H9 (cell line): ENCODE measurements at regions not wholly inside any gene's neighbourhood (a gene's known extent, or its start where the extent isn't known, plus 50 kb on each side); places are given as distances from the start of the nearest gene placed in this dataset.

ENCODE experiments used
- DNase-seq: peaks from one replicate; pipeline ENCODE4 v3.0.0-alpha.2; 2017
- H2AFZ ChIP-seq: one replicate; pipeline ENCODE4 v1.6.1; 2013; ENCODE audit warnings: mild to moderate bottlenecking, low read length, control low read depth, moderate library complexity
- H2AK5ac ChIP-seq: 2 replicates; pipeline ENCODE4 v1.6.1; 2013; ENCODE audit warnings: low read length, control low read depth, mixed read lengths; ENCODE audit not compliant: insufficient read length
- H2BK120ac ChIP-seq: one replicate; pipeline ENCODE4 v1.6.1; 2013; ENCODE audit warnings: low read depth, mild to moderate bottlenecking, low read length, control low read depth, inconsistent platforms; ENCODE audit not compliant: poor library complexity, severe bottlenecking
- H2BK12ac ChIP-seq: 2 replicates; pipeline ENCODE4 v1.6.1; 2013; ENCODE audit warnings: low read length, control low read depth, mixed read lengths, low read depth; ENCODE audit not compliant: insufficient read length
- H2BK15ac ChIP-seq: 2 replicates; pipeline ENCODE4 v1.6.1; 2013; ENCODE audit warnings: low read depth, low read length, control low read depth
- H2BK20ac ChIP-seq: one replicate; pipeline ENCODE4 v1.6.1; 2013; ENCODE audit warnings: low read depth, mild to moderate bottlenecking, low read length, control low read depth, inconsistent platforms; ENCODE audit not compliant: poor library complexity, severe bottlenecking
- H2BK5ac ChIP-seq: 2 replicates; pipeline ENCODE4 v1.6.1; 2013; ENCODE audit warnings: low read length, control low read depth, mixed read lengths; ENCODE audit not compliant: insufficient read length
- H3K14ac ChIP-seq: 2 replicates; pipeline ENCODE4 v1.6.1; 2013; ENCODE audit warnings: low read length, control low read depth; ENCODE audit not compliant: insufficient read depth
- H3K18ac ChIP-seq: 2 replicates; pipeline ENCODE4 v1.6.1; 2013; ENCODE audit warnings: low read depth, mild to moderate bottlenecking, mixed read lengths, low read length, control low read depth; ENCODE audit not compliant: insufficient read length
- H3K23ac ChIP-seq: 2 replicates; pipeline ENCODE4 v1.6.1; 2013; ENCODE audit warnings: low read length, control low read depth, mixed read lengths, low read depth; ENCODE audit not compliant: insufficient read length
- H3K23me2 ChIP-seq: 2 replicates; pipeline ENCODE4 v1.6.1; 2013; ENCODE audit warnings: low read depth, mild to moderate bottlenecking, mixed read lengths, low read length, control low read depth; ENCODE audit not compliant: insufficient read length, poor library complexity, severe bottlenecking
- H3K27ac ChIP-seq: 2 replicates; pipeline ENCODE4 v1.5.1; 2013; ENCODE audit warnings: low read length, control low read depth, mixed read lengths, low read depth; ENCODE audit not compliant: insufficient read length
- H3K27me3 ChIP-seq: 2 replicates; pipeline ENCODE4 v1.6.1; 2013; ENCODE audit warnings: low read length, control low read depth, inconsistent platforms; ENCODE audit not compliant: insufficient read depth
- H3K4ac ChIP-seq: 2 replicates; pipeline ENCODE4 v1.6.1; 2013; ENCODE audit warnings: low read depth, mild to moderate bottlenecking, control low read depth, inconsistent platforms, low read length, moderate library complexity
- H3K4me1 ChIP-seq: 2 replicates; pipeline ENCODE4 v1.6.1; 2013; ENCODE audit warnings: low read length, control low read depth, inconsistent platforms; ENCODE audit not compliant: insufficient read depth
- H3K4me2 ChIP-seq: 2 replicates; pipeline ENCODE4 v1.6.1; 2013; ENCODE audit warnings: low read length, control low read depth, mixed read lengths; ENCODE audit not compliant: insufficient read length, insufficient read depth
- H3K56ac ChIP-seq: 2 replicates; pipeline ENCODE4 v1.6.1; 2013; ENCODE audit warnings: low read depth, mild to moderate bottlenecking, mixed read lengths, low read length, control low read depth; ENCODE audit not compliant: insufficient read length
- H3K79me1 ChIP-seq: 2 replicates; pipeline ENCODE4 v1.6.1; 2013; ENCODE audit warnings: low read depth, mild to moderate bottlenecking, moderate library complexity, low read length, control low read depth, inconsistent platforms; ENCODE audit not compliant: insufficient read depth, poor library complexity, severe bottlenecking
- H3K79me2 ChIP-seq: 2 replicates; pipeline ENCODE4 v1.6.1; 2013; ENCODE audit warnings: low read length, control low read depth, inconsistent platforms; ENCODE audit not compliant: insufficient read depth
- H3K9ac ChIP-seq: 2 replicates; pipeline ENCODE4 v1.6.1; 2013; ENCODE audit warnings: low read length, control low read depth, mixed read lengths; ENCODE audit not compliant: insufficient read length; ENCODE audit errors: extremely low read depth
- H3K9me3 ChIP-seq: one replicate; pipeline ENCODE4 v1.6.1; 2013; ENCODE audit warnings: low read depth, low read length, inconsistent platforms; ENCODE audit not compliant: control insufficient read depth
- H3T11ph ChIP-seq: one replicate; pipeline ENCODE4 v1.6.1; 2013; ENCODE audit warnings: mild to moderate bottlenecking, low read length, control low read depth, inconsistent platforms
- H4K20me1 ChIP-seq: one replicate; pipeline ENCODE4 v1.6.1; 2013; ENCODE audit not compliant: control insufficient read depth, insufficient read length, insufficient read depth
- H4K5ac ChIP-seq: 2 replicates; pipeline ENCODE4 v1.6.1; 2013; ENCODE audit warnings: low read depth, mild to moderate bottlenecking, mixed read lengths, low read length, control low read depth; ENCODE audit not compliant: insufficient read length
- H4K8ac ChIP-seq: replicated peaks from 2 replicates; pipeline ENCODE4 v1.6.1; 2013; ENCODE audit warnings: low read length, control low read depth, mixed read lengths, low read depth; ENCODE audit not compliant: insufficient read length
- H4K91ac ChIP-seq: 2 replicates; pipeline ENCODE4 v1.6.1; 2013; ENCODE audit warnings: low read depth, mild to moderate bottlenecking, moderate library complexity, mixed read lengths, low read length, control low read depth; ENCODE audit not compliant: insufficient read length
- H3K27ac Mint-ChIP-seq, 3 experiments: 2 replicates in 2 of 3; 3 replicates in 1 of 3; pipeline ENCODE4 v1.8.0; 2020 to 2021; ENCODE audit warnings: mixed read lengths in 3 of 3, mild to moderate bottlenecking in 1 of 3, moderate library complexity in 1 of 3
- H3K27me3 Mint-ChIP-seq: 2 replicates; pipeline ENCODE4 v1.8.0; 2021; ENCODE audit warnings: low read depth, mild to moderate bottlenecking, moderate library complexity, mixed read lengths
- H3K36me3 Mint-ChIP-seq, 3 experiments: 2 replicates in 2 of 3; 3 replicates in 1 of 3; pipeline ENCODE4 v1.8.0; 2020 to 2021; ENCODE audit warnings: low read depth in 3 of 3, mixed read lengths in 3 of 3; ENCODE audit not compliant: insufficient read depth in 1 of 3
- H3K4me1 Mint-ChIP-seq, 2 experiments: 2 replicates each; pipeline ENCODE4 v1.8.0; 2020; ENCODE audit warnings: mixed read lengths in 2 of 2
- H3K4me3 Mint-ChIP-seq, 2 experiments: 2 replicates in 1 of 2; 3 replicates in 1 of 2; pipeline ENCODE4 v1.8.0; 2020 to 2021; ENCODE audit warnings: mild to moderate bottlenecking in 2 of 2, mixed read lengths in 2 of 2, moderate library complexity in 1 of 2
- H3K9me3 Mint-ChIP-seq, 2 experiments: 2 replicates in 1 of 2; 3 replicates in 1 of 2; pipeline ENCODE4 v1.8.0; 2020; ENCODE audit warnings: mild to moderate bottlenecking in 2 of 2, mixed read lengths in 2 of 2, moderate library complexity in 1 of 2
- WGBS: extraction: QIAGEN DNeasy Blood & Tissue Kit; methylation state at CpG from one replicate; pipeline ENCODE4 v1.1.7; 2013; ENCODE audit warnings: missing lambda C conversion rate, low lambda C conversion rate, mixed read lengths; ENCODE audit not compliant: insufficient read length; ENCODE audit errors: extremely low coverage; 5-methylcytosine and 5-hydroxymethylcytosine counted together
- TF ChIP-seq, protein P1 (sequence below): fragments of 200-600 bp; sonication (generic); conservative IDR thresholded peaks from 3 replicates; pipeline ENCODE4 v1.8.0; 2021; ENCODE audit warnings: antibody characterized with exemption, mild to moderate bottlenecking

DNA sequence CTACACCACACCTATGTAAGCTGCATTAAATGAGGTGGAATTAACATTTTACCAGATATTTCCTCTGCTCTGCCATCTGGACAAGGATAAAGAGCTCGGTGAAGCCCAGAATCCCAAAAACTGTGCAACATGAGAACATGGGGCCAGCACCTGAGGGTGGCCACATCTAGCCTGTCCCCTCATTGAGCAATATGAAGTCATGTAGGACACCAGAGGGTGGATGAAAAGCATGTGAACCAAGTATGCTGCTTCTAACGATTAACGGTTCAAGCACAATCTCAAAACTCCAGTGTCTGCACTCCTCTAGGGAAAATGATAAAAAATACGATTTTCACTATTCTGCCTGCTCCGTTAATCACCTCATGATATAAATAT is 545.8 kb downstream of the EBF1 start:
- H2BK5ac ChIP-seq: no peak overlapping the region
- Mint-ChIP-seq H3K4me3 (no peak overlapping the region), H3K9me3 (peaks cover 1 to 3% of the 10 kb centered on the region in 2 experiments; a peak in 4 of 5 replicates), H3K27ac (no peak overlapping the region), H3K4me1 (no peaks in the 10 kb centered on the region), H3K36me3 (no peaks in the 10 kb centered on the region; a peak in 1 of 7 replicates), H3K27me3 (no peaks in the 10 kb centered on the region; the same call in 1 of the 2 replicates)
- H3K56ac ChIP-seq: no peak overlapping the region
- H2BK15ac ChIP-seq: no peak overlapping the region
- H4K8ac ChIP-seq: no peak overlapping the region
- no peak overlapping the region for H2BK20ac ChIP-seq
- H2AFZ ChIP-seq: no peak overlapping the region
- no peak for DNase-seq
- no peak overlapping the region for H3K9ac ChIP-seq
- H3K4me1 ChIP-seq: no peaks in the 10 kb centered on the region
- H2BK120ac ChIP-seq: no peak overlapping the region
- no peaks in the 10 kb centered on the region for H3K79me2 ChIP-seq
- H3K4ac ChIP-seq: no peak overlapping the region
- no peaks in the 10 kb centered on the region for H4K20me1 ChIP-seq
- no peak overlapping the region for H3K23ac ChIP-seq
- H3K79me1 ChIP-seq: no peaks in the 10 kb centered on the region
- no peaks in the 10 kb centered on the region for H3K27me3 ChIP-seq
- H2BK12ac ChIP-seq: no peak overlapping the region
- no CpG with 5 or more reads among the region's 5 CpGs for WGBS
- H3K23me2 ChIP-seq: no peaks in the 10 kb centered on the region
- TF ChIP-seq, protein P1, sequence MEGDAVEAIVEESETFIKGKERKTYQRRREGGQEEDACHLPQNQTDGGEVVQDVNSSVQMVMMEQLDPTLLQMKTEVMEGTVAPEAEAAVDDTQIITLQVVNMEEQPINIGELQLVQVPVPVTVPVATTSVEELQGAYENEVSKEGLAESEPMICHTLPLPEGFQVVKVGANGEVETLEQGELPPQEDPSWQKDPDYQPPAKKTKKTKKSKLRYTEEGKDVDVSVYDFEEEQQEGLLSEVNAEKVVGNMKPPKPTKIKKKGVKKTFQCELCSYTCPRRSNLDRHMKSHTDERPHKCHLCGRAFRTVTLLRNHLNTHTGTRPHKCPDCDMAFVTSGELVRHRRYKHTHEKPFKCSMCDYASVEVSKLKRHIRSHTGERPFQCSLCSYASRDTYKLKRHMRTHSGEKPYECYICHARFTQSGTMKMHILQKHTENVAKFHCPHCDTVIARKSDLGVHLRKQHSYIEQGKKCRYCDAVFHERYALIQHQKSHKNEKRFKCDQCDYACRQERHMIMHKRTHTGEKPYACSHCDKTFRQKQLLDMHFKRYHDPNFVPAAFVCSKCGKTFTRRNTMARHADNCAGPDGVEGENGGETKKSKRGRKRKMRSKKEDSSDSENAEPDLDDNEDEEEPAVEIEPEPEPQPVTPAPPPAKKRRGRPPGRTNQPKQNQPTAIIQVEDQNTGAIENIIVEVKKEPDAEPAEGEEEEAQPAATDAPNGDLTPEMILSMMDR: no peak
- no peak overlapping the region for H3K18ac ChIP-seq
- H3K27ac ChIP-seq: no peak overlapping the region
- no peaks in the 10 kb centered on the region for H3K9me3 ChIP-seq
- no peak overlapping the region for H3K4me2 ChIP-seq
- no peak overlapping the region for H4K5ac ChIP-seq
- no peak overlapping the region for H3T11ph ChIP-seq
- no peak overlapping the region for H3K14ac ChIP-seq
- H4K91ac ChIP-seq: no peak overlapping the region
- no peak overlapping the region for H2AK5ac ChIP-seq
